ENCODE measurements at regions not wholly inside any gene's neighbourhood (a gene's known extent, or its start where the extent isn't known, plus 50 kb on each side); places are given as distances from the start of the nearest gene placed in this dataset.

- Histone ChIP-seq H3K9me3 (replicated peaks; ENCODE audit: control insufficient read depth, insufficient read depth, low read length) (no peaks in the 10 kb centered on the region), H3K4me3 (replicated peaks in 1 of 3; ENCODE audit: insufficient read depth in 1 of 3, low read depth in 1 of 3, low read length in 3 of 3) (no peak overlapping the region), H2AFZ (ENCODE audit: low read depth, low read length) (no peak overlapping the region), H4K20me1 (replicated peaks; ENCODE audit: control insufficient read depth, extremely low read depth, insufficient read depth, low read length) (no peaks in the 10 kb centered on the region), H3K4me1 (ENCODE audit: control insufficient read depth, extremely low read depth, insufficient read depth, low read length) (no peaks in the 10 kb centered on the region), H3K4me2 (ENCODE audit: insufficient read depth, low read length) (no peak overlapping the region), H3K27ac (ENCODE audit: insufficient read depth, low read depth, low read length) (no peak overlapping the region), H3K9ac (replicated peaks; ENCODE audit: extremely low read depth, insufficient read depth, low read length) (no peak overlapping the region), H3K9me1 (replicated peaks; ENCODE audit: control insufficient read depth, extremely low read depth, insufficient read depth, low read length) (no peaks in the 10 kb centered on the region), H3K27me3 (ENCODE audit: control insufficient read depth in 2 of 2, insufficient read depth in 2 of 2, low read length in 2 of 2) (no peaks in the 10 kb centered on the region), H3K36me3 (ENCODE audit: control insufficient read depth in 2 of 2, extremely low read depth in 1 of 2, insufficient read depth in 2 of 2, low read length in 2 of 2) (no peaks in the 10 kb centered on the region), H3K79me2 (ENCODE audit: control insufficient read depth, insufficient read depth, low read length) (no peaks in the 10 kb centered on the region)
- ChIA-PET CTCF (no interaction called here), POLR2A (no interaction called here)
- FAIRE-seq (no peak), DNase-seq (ENCODE audit: low read depth, low spot score) (no peak)
- intact Hi-C loops (cut with micrococcal nuclease) = no loop called here
- no TSS peak for BruUV-seq (replicated peaks)
- no peak for TF ChIP-seq FOS (IDR thresholded peaks at IDR 0.05; ENCODE audit: borderline replicate concordance, insufficient read depth, low read length)
- no peak for TF ChIP-seq EZH2 (IDR thresholded peaks at IDR 0.05; ENCODE audit: borderline replicate concordance, low read depth, low read length, severe bottlenecking)
- no peak for TF ChIP-seq POLR2A (IDR thresholded peaks at IDR 0.05; ENCODE audit: low read depth, low read length)
- no peak for TF ChIP-seq MYC (IDR thresholded peaks at IDR 0.05; ENCODE audit: low read depth, low read length)
- TF ChIP-seq JUN (IDR thresholded peaks at IDR 0.05; ENCODE audit: borderline replicate concordance, insufficient read depth, insufficient read length, low read depth) = no peak
- TF ChIP-seq POLR2AphosphoS5 (IDR thresholded peaks at IDR 0.05; ENCODE audit: insufficient read depth, low read depth, low read length) = no peak
- no peak for TF ChIP-seq GATA2 (IDR thresholded peaks at IDR 0.05; ENCODE audit: insufficient read depth, insufficient read length, low read depth, low read length)
- TF ChIP-seq, protein P1, sequence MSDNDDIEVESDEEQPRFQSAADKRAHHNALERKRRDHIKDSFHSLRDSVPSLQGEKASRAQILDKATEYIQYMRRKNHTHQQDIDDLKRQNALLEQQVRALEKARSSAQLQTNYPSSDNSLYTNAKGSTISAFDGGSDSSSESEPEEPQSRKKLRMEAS (IDR thresholded peaks at IDR 0.05; ENCODE audit: insufficient read depth, insufficient read length) = no peak
- dilution Hi-C loops (cut with MboI; ENCODE audit: extremely low pct_ligation_motif_present, low sequenced_read_pairs) = no loop called here
These were observed 1127.1 kb upstream of the DDX18 start for GRCh38 chr2:116687371-116687770.

- Histone ChIP-seq H3K4me1 (ENCODE audit: control insufficient read depth, extremely low read depth, insufficient read depth, low read length) (no peaks in the 10 kb centered on the region), H3K9me1 (replicated peaks; ENCODE audit: control insufficient read depth, extremely low read depth, insufficient read depth, low read length) (no peaks in the 10 kb centered on the region), H4K20me1 (replicated peaks; ENCODE audit: control insufficient read depth, extremely low read depth, insufficient read depth, low read length) (no peaks in the 10 kb centered on the region), H3K4me2 (ENCODE audit: insufficient read depth, low read length) (no peak overlapping the region), H3K9ac (replicated peaks; ENCODE audit: extremely low read depth, insufficient read depth, low read length) (no peak overlapping the region), H3K36me3 (ENCODE audit: control insufficient read depth in 2 of 2, extremely low read depth in 1 of 2, insufficient read depth in 2 of 2, low read length in 2 of 2) (no peaks in the 10 kb centered on the region), H3K27me3 (ENCODE audit: control insufficient read depth in 2 of 2, insufficient read depth in 2 of 2, low read length in 2 of 2) (no peaks in the 10 kb centered on the region), H3K27ac (ENCODE audit: insufficient read depth, low read depth, low read length) (no peak overlapping the region), H3K79me2 (ENCODE audit: control insufficient read depth, insufficient read depth, low read length) (no peaks in the 10 kb centered on the region), H2AFZ (ENCODE audit: low read depth, low read length) (no peak overlapping the region), H3K9me3 (replicated peaks; ENCODE audit: control insufficient read depth, insufficient read depth, low read length) (no peaks in the 10 kb centered on the region), H3K4me3 (replicated peaks in 1 of 3; ENCODE audit: insufficient read depth in 1 of 3, low read depth in 1 of 3, low read length in 3 of 3) (no peak overlapping the region)
- BruUV-seq (replicated peaks) = no TSS peak
- ChIA-PET POLR2A (no interaction called here), CTCF (no interaction called here)
- intact Hi-C loops (cut with micrococcal nuclease) (no loop called here), dilution Hi-C loops (cut with MboI; ENCODE audit: extremely low pct_ligation_motif_present, low sequenced_read_pairs) (no loop called here)
- FAIRE-seq (no peak), DNase-seq (ENCODE audit: low read depth, low spot score) (no peak)
- TF ChIP-seq JUN (IDR thresholded peaks at IDR 0.05; ENCODE audit: borderline replicate concordance, insufficient read depth, insufficient read length, low read depth) (no peak), GATA2 (IDR thresholded peaks at IDR 0.05; ENCODE audit: insufficient read depth, insufficient read length, low read depth, low read length) (no peak), MYC (IDR thresholded peaks at IDR 0.05; ENCODE audit: low read depth, low read length) (no peak), POLR2A (IDR thresholded peaks at IDR 0.05; ENCODE audit: low read depth, low read length) (no peak), EZH2 (IDR thresholded peaks at IDR 0.05; ENCODE audit: borderline replicate concordance, low read depth, low read length, severe bottlenecking) (no peak), POLR2AphosphoS5 (IDR thresholded peaks at IDR 0.05; ENCODE audit: insufficient read depth, low read depth, low read length) (no peak), FOS (IDR thresholded peaks at IDR 0.05; ENCODE audit: borderline replicate concordance, insufficient read depth, low read length) (no peak)
- TF ChIP-seq, protein P2, sequence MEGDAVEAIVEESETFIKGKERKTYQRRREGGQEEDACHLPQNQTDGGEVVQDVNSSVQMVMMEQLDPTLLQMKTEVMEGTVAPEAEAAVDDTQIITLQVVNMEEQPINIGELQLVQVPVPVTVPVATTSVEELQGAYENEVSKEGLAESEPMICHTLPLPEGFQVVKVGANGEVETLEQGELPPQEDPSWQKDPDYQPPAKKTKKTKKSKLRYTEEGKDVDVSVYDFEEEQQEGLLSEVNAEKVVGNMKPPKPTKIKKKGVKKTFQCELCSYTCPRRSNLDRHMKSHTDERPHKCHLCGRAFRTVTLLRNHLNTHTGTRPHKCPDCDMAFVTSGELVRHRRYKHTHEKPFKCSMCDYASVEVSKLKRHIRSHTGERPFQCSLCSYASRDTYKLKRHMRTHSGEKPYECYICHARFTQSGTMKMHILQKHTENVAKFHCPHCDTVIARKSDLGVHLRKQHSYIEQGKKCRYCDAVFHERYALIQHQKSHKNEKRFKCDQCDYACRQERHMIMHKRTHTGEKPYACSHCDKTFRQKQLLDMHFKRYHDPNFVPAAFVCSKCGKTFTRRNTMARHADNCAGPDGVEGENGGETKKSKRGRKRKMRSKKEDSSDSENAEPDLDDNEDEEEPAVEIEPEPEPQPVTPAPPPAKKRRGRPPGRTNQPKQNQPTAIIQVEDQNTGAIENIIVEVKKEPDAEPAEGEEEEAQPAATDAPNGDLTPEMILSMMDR (IDR thresholded peaks at IDR 0.05; ENCODE audit: extremely low read depth in 1 of 2, insufficient read depth in 1 of 2, low read depth in 1 of 2, low read length in 2 of 2) = no peak
- TF ChIP-seq, protein P1 (IDR thresholded peaks at IDR 0.05; ENCODE audit: insufficient read depth, insufficient read length) = no peak
These were observed 1121.5 kb upstream of the DDX18 start for GRCh38 chr2:116692988-116693387.
